ENCODE measurements at regions not wholly inside any gene's neighbourhood (a gene's known extent, or its start where the extent isn't known, plus 50 kb on each side); places are given as distances from the start of the nearest gene placed in this dataset.

DNA sequence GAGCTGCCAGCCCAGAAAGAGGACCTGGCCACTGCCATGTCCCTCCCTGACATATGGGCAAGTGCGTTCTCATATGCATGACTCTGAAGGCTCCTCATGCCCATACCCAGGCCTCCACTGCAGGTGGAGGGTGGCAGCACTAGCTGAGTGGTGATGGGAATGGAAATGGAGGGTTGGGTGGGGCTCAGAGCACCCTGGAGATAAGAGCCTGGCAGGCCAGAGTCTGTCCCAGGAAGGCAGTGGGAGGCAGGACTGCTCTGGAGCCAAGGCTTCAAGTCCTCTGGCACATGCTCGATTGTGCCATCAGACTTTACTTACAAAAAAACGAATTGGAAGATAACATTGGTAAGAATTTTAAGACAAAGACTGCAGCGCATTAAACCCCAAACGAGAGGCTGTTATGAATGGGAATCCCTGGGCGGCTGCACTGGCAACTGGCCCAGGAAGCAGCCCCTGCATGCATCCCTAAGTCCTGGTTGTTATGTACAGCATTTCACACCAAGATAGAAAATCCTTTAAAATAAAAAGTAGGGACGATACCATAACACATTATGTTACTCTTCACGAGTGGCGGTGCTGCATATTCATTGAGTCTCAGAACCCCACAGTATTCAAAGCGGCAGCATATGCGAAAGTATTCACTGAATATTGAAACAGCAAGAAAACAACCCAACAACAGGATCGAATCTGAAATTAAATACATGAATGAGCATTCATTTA is 81.7 kb upstream of the FAM98A start:
- no peak for DNase-seq (ENCODE audit: low spot score)
- no peaks in the 10 kb centered on the region for H3K4me1 ChIP-seq (replicated peaks)
- H3K9me3 ChIP-seq: no peaks in the 10 kb centered on the region
- WGBS: 49% methylated on average over 12 of the region's 12 CpGs
- no peaks in the 10 kb centered on the region for H3K27me3 ChIP-seq (replicated peaks; ENCODE audit: insufficient read depth)
- TF ChIP-seq POLR2A (IDR thresholded peaks at IDR 0.05): no peak
- no peak overlapping the region for H3K4me3 ChIP-seq
- intact Hi-C loops (cut with DNase I): no loop called here
- H3K27ac ChIP-seq: no peak overlapping the region
- no peaks in the 10 kb centered on the region for H3K36me3 ChIP-seq

DNA sequence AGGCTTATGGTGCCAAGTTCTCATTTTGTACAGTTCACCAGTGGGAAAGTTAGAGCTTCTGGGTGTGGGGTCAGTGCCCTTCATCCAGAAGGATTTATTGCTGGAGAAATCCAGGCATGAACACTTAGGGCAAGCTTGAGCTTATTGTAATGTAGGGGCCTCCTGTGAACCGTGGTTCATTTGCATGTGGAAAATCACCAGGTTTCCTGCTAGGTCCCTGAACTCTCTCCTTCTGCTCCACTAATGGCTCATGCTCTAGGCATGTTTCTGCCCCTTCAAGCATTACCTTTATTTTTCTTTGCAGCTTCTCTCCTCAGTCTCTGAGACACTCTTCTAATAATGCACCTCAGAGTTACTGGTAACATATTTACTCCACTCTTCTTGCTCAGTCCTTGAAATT is 79.3 kb upstream of the FAM98A start:
- DNase-seq (ENCODE audit: low spot score): no peak
- H3K4me1 ChIP-seq (replicated peaks): no peaks in the 10 kb centered on the region
- intact Hi-C loops (cut with DNase I): loop anchor here (10.0 kb wide), 2 partner anchors 896 to 1736 kb away; no protein-coding TSS in a partner anchor
- no peaks in the 10 kb centered on the region for H3K9me3 ChIP-seq
- no peak overlapping the region for H3K4me3 ChIP-seq
- no peaks in the 10 kb centered on the region for H3K27me3 ChIP-seq (replicated peaks; ENCODE audit: insufficient read depth)
- WGBS: 41% methylated on average over 1 of the region's 1 CpG
- TF ChIP-seq POLR2AphosphoS5 (IDR thresholded peaks at IDR 0.05): no peak
- TF ChIP-seq, protein P1, sequence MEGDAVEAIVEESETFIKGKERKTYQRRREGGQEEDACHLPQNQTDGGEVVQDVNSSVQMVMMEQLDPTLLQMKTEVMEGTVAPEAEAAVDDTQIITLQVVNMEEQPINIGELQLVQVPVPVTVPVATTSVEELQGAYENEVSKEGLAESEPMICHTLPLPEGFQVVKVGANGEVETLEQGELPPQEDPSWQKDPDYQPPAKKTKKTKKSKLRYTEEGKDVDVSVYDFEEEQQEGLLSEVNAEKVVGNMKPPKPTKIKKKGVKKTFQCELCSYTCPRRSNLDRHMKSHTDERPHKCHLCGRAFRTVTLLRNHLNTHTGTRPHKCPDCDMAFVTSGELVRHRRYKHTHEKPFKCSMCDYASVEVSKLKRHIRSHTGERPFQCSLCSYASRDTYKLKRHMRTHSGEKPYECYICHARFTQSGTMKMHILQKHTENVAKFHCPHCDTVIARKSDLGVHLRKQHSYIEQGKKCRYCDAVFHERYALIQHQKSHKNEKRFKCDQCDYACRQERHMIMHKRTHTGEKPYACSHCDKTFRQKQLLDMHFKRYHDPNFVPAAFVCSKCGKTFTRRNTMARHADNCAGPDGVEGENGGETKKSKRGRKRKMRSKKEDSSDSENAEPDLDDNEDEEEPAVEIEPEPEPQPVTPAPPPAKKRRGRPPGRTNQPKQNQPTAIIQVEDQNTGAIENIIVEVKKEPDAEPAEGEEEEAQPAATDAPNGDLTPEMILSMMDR (IDR thresholded peaks at IDR 0.05): no peak
- no peak for TF ChIP-seq POLR2A (IDR thresholded peaks at IDR 0.05)
- H3K27ac ChIP-seq: no peak overlapping the region
- no peaks in the 10 kb centered on the region for H3K36me3 ChIP-seq

DNA sequence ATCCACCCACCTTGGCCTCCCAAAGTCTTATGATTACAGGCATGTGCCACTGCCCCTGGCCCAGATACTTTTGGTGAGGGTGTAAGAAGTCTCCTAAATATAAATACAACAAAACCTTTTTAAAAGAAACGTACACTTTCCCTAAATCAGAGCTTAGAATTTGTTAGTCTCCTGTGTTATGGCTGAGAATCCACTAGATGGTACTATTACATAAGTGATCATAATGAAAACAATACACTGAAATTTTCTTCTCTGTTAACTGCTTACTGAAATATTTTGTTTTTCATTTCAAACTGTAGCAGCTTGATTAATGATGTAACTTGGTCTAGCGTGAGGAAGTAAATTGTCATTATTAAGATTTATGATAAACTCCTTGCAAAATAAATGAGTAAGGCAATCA is 74.8 kb upstream of the FAM98A start:
- H3K27me3 ChIP-seq (replicated peaks; ENCODE audit: insufficient read depth): no peaks in the 10 kb centered on the region
- no peak for TF ChIP-seq POLR2AphosphoS5 (IDR thresholded peaks at IDR 0.05)
- TF ChIP-seq, protein P1 (IDR thresholded peaks at IDR 0.05): peak in 3 of 4 experiments; percentile 18 to 40 (median 36)
- DNase-seq (ENCODE audit: low spot score): no peak
- H3K4me3 ChIP-seq: no peak overlapping the region
- no peaks in the 10 kb centered on the region for H3K4me1 ChIP-seq (replicated peaks)
- H3K27ac ChIP-seq: no peak overlapping the region
- intact Hi-C loops (cut with DNase I): loop anchor here (10.0 kb wide), 2 partner anchors 901 to 1741 kb away; no protein-coding TSS in a partner anchor
- WGBS: 5% methylated on average over 2 of the region's 2 CpGs
- H3K36me3 ChIP-seq: no peaks in the 10 kb centered on the region
- no peaks in the 10 kb centered on the region for H3K9me3 ChIP-seq

DNA sequence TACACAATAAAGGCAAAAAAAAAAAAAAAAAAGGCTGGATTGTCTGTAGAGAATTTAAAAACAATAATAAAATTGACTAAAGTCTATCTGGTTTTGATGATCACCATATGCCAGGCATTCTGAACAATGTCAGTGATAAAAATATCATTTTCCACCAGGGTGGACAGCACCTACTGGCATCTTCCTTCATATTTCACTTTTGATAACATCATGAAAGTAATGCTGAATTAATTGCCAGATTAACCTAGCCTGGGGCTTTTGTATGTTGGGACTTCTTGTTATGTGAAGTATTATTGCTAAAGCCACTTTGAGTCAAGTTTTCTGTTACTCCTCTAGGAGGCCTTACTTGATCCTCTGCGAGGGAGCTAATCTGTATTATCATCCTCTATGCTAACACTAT is 73.8 kb upstream of the FAM98A start:
- Histone ChIP-seq H3K27me3 (replicated peaks; ENCODE audit: insufficient read depth) (no peaks in the 10 kb centered on the region), H3K27ac (no peak overlapping the region), H3K4me1 (replicated peaks) (no peaks in the 10 kb centered on the region), H3K36me3 (no peaks in the 10 kb centered on the region), H3K9me3 (no peaks in the 10 kb centered on the region), H3K4me3 (no peak overlapping the region)
- no peak for DNase-seq (ENCODE audit: low spot score)
- 78% methylated on average over 1 of the region's 1 CpG for WGBS
- intact Hi-C loops (cut with DNase I): loop anchor here (10.0 kb wide), 2 partner anchors 902 to 1742 kb away; no protein-coding TSS in a partner anchor
- no peak for TF ChIP-seq POLR2A (IDR thresholded peaks at IDR 0.05)
- TF ChIP-seq, protein P1 (IDR thresholded peaks at IDR 0.05): no peak
- TF ChIP-seq POLR2AphosphoS5 (IDR thresholded peaks at IDR 0.05): no peak

DNA sequence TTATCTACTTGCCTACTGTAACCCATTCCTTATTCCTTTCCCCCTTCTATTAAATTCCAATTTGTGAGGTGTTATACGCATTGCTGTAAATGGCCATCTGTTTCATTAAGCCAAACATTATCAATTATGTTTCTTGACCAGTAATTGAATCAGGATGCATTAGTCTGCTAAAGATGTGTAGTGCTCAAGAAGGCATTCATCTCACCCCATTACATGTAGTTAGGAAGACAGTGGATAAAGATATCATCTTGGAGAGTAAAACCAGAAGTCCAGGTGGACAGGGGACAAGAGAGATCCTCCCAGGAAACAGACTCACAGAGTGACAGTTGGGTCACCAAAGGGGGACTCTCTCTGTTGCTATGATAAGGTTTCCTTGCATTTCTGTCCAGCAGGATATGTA is 73.3 kb upstream of the FAM98A start:
- Histone ChIP-seq H3K27ac (no peak overlapping the region), H3K4me3 (no peak overlapping the region), H3K27me3 (replicated peaks; ENCODE audit: insufficient read depth) (no peaks in the 10 kb centered on the region), H3K4me1 (replicated peaks) (no peaks in the 10 kb centered on the region), H3K9me3 (no peaks in the 10 kb centered on the region), H3K36me3 (no peaks in the 10 kb centered on the region)
- DNase-seq (ENCODE audit: low spot score): no peak
- 97% methylated on average over 1 of the region's 1 CpG for WGBS
- intact Hi-C loops (cut with DNase I): loop anchor here (10.0 kb wide), 2 partner anchors 902 to 1742 kb away; no protein-coding TSS in a partner anchor
- no peak for TF ChIP-seq POLR2A (IDR thresholded peaks at IDR 0.05)

DNA sequence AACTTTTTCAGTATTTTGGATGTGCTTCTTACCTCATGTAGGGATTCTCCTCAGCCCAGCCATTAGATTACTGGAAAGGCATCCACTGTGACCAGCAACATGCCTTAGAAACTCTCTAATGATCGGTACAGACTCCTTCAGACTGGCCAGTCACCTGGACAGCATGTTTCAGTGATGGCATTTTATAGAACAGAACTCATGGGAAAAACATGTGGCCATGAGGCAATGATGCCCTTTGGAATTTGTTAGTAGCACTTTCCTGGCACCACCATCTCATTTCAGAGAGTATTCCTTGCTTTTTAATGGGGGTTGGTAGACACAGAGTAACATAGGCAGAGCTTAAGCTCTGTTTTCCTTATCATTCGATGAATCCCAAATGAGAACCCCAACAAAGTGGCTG is 72.1 kb upstream of the FAM98A start:
- H3K36me3 ChIP-seq: no peaks in the 10 kb centered on the region
- no peak overlapping the region for H3K4me3 ChIP-seq
- H3K4me1 ChIP-seq (replicated peaks): no peaks in the 10 kb centered on the region
- WGBS: 90% methylated on average over 2 of the region's 2 CpGs
- no peaks in the 10 kb centered on the region for H3K9me3 ChIP-seq
- DNase-seq (ENCODE audit: low spot score): no peak
- TF ChIP-seq POLR2A (IDR thresholded peaks at IDR 0.05): no peak
- TF ChIP-seq, protein P1 (IDR thresholded peaks at IDR 0.05): no peak
- no peak for TF ChIP-seq POLR2AphosphoS5 (IDR thresholded peaks at IDR 0.05)
- H3K27ac ChIP-seq: no peak overlapping the region
- intact Hi-C loops (cut with DNase I): loop anchor here (10.0 kb wide), 2 partner anchors 904 to 1744 kb away; no protein-coding TSS in a partner anchor
- no peaks in the 10 kb centered on the region for H3K27me3 ChIP-seq (replicated peaks; ENCODE audit: insufficient read depth)

All from prostate gland (tissue), 2 donors.